ENCODE measurements at regions not wholly inside any gene's neighbourhood (a gene's known extent, or its start where the extent isn't known, plus 50 kb on each side); places are given as distances from the start of the nearest gene placed in this dataset.
"Not testable (repeated sequence)": the region's sequence is repeated elsewhere in the genome, so short reads cannot be mapped to it uniquely, and the experiment has no call there.

DNA sequence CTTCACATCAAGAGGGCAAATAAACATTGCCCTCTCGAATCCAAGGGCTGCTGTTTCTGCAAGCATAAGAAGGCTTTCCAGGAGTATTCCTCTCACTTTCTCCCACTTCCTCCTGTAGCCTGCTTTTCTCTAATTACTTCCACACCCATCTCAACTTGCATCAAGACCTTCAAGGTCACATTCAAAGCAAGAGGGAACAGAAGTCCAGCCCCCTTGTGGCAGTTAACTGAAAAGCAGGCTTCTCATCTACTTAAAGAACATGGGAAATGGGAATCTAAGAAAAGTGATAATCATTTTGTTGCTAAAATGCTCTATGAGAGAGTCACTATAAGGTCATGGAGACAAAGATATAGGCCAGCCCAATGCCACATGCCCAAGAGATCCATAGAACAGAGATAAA is 874.4 kb downstream of the KCNT2 start:
- no peak for DNase-seq (ENCODE audit: low spot score)
- ATAC-seq, result no peak
- intact Hi-C loops (cut with DNase I), result no loop called here

GRCh38 chr1:195733408-195733807 is 874.8 kb downstream of the KCNT2 start:
- DNase-seq (ENCODE audit: low spot score), result no peak
- ATAC-seq, result no peak
- intact Hi-C loops (cut with DNase I), result no loop called here

DNA sequence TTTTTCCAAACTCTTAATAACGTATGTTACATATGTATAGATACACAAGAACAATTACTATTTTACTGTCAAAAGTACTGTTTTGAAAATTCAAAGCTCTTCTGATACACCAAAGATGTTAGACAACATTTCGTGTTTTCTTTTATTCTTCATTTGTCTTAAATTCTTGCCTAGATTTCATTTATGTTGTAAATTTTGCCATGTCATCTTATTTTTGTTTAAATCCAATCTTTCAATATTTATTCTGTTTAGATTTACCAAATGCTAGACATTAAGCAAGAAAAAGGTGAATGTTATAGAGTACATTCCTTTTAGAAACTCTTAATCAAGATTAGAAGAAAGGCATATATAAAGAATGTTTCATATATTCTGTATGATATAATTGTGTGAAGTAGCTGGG is 876.9 kb downstream of the KCNT2 start:
- intact Hi-C loops (cut with DNase I), result no loop called here
- ATAC-seq, result no peak
- no peak for DNase-seq (ENCODE audit: low spot score)

- intact Hi-C loops (cut with DNase I), result no loop called here
Observed at GRCh38 chr1:195723796-195724194, 884.4 kb downstream of the KCNT2 start.

GRCh38 chr1:195722852-195723795 is 885.1 kb downstream of the KCNT2 start:
- DNase-seq (ENCODE audit: low spot score), result not testable (repeated sequence)

More at GRCh38 chr1:195723796-195724194, 884.4 kb downstream of the KCNT2 start:
- ATAC-seq, result no peak
- DNase-seq (ENCODE audit: low spot score), result no peak

GRCh38 chr1:195722146-195722545 is 886.1 kb downstream of the KCNT2 start:
- intact Hi-C loops (cut with DNase I); DNase-seq (ENCODE audit: low spot score); ATAC-seq: not testable (repeated sequence)

More at GRCh38 chr1:195722852-195723795, 885.1 kb downstream of the KCNT2 start:
- ATAC-seq; intact Hi-C loops (cut with DNase I): not testable (repeated sequence)

DNA sequence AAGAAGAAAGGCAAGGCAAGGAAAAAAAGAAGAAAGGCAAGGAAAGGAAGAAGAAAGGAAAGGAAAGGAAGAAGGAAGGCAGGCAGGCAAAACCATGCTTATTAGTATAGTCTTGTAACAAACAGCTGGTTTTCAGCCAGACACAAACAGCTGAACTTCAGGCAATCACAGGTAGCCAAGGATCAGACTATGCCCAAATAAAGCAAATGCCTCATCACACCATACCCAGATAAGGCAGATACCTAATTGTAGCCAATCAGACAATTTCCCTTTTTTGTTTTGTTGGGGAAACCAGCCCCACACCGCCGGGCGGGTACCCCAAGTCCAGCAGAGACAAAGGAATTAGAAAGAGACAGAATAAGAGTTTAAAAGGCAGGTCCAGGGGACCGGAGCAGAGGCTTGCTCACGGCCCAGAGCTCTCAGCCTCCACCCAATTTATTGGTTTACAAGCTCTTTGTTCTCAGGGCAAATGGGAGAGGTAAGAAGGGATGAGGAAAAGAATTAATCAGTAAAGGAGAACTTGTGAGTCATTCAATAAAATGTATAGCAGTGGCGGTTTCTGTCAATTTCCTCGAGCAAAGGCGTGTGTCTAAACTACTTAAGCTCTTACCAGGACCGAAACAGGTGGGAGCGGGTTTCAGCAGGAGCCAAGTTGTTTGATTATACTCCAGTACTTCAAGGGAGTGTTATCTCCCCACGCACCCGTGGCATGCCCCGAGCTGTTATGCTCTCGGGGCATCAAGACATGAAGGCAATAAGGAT is 886.8 kb downstream of the KCNT2 start:
- intact Hi-C loops (cut with DNase I), result no loop called here
- ATAC-seq, result no peak

GRCh38 chr1:195717651-195718050 is 890.6 kb downstream of the KCNT2 start:
- DNase-seq (ENCODE audit: low spot score) (no peak), ATAC-seq (no peak)
- intact Hi-C loops (cut with DNase I), result no loop called here

More for the DNA sequence above, 886.8 kb downstream of the KCNT2 start:
- no peak for DNase-seq (ENCODE audit: low spot score)

- DNase-seq (ENCODE audit: low spot score), result no peak
- intact Hi-C loops (cut with DNase I), result no loop called here
- no peak for ATAC-seq
Observed at GRCh38 chr1:195715652-195716051, 892.6 kb downstream of the KCNT2 start.

DNA sequence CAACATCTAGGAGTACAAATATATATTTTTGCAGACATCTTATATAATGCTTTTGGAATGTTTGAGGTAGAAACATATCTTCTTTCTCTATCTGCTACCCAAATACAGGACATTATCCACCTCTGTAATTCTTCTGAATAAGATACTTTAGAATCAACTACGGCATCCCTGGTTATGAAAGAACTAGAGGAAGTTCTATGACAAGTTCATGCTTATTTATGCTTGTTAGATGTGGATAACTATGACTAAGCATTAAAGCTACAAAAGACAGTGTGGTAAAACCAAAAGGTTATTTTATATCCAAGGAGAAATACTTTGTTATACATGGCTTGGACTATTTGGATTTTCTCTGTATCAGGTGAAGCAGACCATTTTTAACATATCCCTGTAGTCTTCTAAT is 894.0 kb downstream of the KCNT2 start:
- no peak for DNase-seq (ENCODE audit: low spot score)
- ATAC-seq, result no peak
- intact Hi-C loops (cut with DNase I), result no loop called here

DNA sequence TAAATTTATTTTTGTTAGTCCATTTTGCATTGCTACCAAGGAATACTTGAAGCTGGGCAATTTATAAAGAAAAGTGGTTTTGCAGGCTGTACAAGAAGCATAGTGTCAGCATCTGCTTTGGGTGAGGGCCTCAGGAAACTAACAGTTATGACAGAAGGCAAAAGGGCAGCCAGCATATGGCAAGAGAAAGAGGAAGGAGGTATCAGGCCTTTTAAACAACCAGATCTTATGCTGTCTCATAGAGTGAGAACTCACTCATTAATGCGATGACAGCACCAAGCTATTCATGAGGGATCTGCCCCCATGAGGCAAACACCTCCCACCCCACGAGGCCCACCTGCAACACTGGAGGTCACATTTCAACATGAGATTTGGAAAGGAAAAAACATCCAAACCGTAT is 898.4 kb downstream of the KCNT2 start:
- intact Hi-C loops (cut with DNase I), result no loop called here
- ATAC-seq (no peak), DNase-seq (ENCODE audit: low spot score) (no peak)

- intact Hi-C loops (cut with DNase I), result no loop called here
Observed at GRCh38 chr1:195704028-195704427, 904.2 kb downstream of the KCNT2 start.

GRCh38 chr1:195701149-195701548 is 907.1 kb downstream of the KCNT2 start:
- intact Hi-C loops (cut with DNase I), result no loop called here
- DNase-seq (ENCODE audit: low spot score) (no peak), ATAC-seq (no peak)

More at GRCh38 chr1:195704028-195704427, 904.2 kb downstream of the KCNT2 start:
- DNase-seq (ENCODE audit: low spot score) (no peak), ATAC-seq (no peak)

DNA sequence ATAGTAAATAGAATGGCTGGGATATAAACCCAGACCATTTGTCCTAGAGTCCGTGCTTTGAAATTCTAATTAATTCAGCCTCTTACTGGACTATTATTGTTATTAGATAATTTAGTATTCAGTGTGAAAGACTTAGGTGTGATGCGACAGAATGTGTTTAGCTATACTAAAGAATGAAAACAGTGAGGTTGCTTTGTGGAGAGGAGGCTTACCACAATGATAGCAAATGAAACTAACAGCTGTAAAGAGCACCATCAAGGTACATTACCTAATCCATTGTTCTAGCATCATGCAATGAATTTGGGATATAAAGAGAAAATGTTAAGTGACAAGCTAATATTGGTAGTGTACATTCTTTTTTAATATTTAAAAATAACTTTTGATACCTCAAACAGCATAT is 911.1 kb downstream of the KCNT2 start:
- intact Hi-C loops (cut with DNase I), result no loop called here
- no peak for ATAC-seq
- no peak for DNase-seq (ENCODE audit: low spot score)

- intact Hi-C loops (cut with DNase I), result no loop called here
- DNase-seq (ENCODE audit: low spot score) (no peak), ATAC-seq (no peak)
Observed at GRCh38 chr1:195686764-195687163, 921.5 kb downstream of the KCNT2 start.

- ATAC-seq (no peak), DNase-seq (ENCODE audit: low spot score) (no peak)
- intact Hi-C loops (cut with DNase I), result no loop called here
Observed at GRCh38 chr1:195664628-195665027, 943.6 kb downstream of the KCNT2 start.

- DNase-seq (ENCODE audit: low spot score), result no peak
- ATAC-seq, result no peak
- intact Hi-C loops (cut with DNase I), result no loop called here
Observed at GRCh38 chr1:195663549-195664280, 944.5 kb downstream of the KCNT2 start.

DNA sequence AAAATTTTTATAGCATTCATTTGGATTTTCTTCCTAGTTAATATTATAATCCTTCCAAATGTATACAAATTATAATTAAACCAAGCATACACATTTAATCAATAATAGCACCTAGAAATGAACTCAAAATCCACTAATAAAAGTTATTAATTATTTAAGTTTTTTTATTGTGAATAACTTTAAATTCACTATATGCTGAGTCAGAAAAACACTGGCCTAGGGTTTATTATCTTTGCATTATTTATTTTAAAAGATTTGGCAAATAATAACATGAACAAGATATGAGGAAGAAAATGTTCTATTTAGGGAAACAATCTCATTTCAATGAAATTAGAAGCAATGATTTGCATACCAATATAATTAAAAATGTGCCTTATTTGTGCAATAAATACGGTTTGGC is 951.5 kb downstream of the KCNT2 start:
- DNase-seq (ENCODE audit: low spot score), result no peak
- ATAC-seq, result no peak
- intact Hi-C loops (cut with DNase I), result no loop called here

DNA sequence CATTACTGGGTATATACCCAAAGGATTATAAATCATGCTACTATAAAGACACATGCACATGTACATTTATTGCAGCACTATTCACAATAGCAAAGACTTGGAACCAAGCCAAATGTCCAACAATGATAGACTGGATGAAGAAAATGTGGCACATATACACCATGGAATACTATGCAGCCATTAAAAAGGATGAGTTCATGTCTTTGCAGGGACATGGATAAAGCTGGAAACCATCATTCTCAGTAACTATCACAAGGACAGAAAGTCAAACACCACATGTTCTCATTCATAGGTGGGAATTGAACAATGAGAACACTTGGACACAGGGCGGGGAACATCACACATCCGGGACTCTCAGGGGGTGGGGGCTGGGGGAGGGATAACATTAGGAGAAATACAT is 959.4 kb downstream of the KCNT2 start:
- DNase-seq (ENCODE audit: low spot score); ATAC-seq; intact Hi-C loops (cut with DNase I): not testable (repeated sequence)
